ENCODE measurements at regions not wholly inside any gene's neighbourhood (a gene's known extent, or its start where the extent isn't known, plus 50 kb on each side); places are given as distances from the start of the nearest gene placed in this dataset.
"Not testable (repeated sequence)": the region's sequence is repeated elsewhere in the genome, so short reads cannot be mapped to it uniquely, and the experiment has no call there.

GRCh38 chr11:134739136-134739535 is 327.1 kb upstream of the B3GAT1 start:
- DNase-seq = no peak

DNA sequence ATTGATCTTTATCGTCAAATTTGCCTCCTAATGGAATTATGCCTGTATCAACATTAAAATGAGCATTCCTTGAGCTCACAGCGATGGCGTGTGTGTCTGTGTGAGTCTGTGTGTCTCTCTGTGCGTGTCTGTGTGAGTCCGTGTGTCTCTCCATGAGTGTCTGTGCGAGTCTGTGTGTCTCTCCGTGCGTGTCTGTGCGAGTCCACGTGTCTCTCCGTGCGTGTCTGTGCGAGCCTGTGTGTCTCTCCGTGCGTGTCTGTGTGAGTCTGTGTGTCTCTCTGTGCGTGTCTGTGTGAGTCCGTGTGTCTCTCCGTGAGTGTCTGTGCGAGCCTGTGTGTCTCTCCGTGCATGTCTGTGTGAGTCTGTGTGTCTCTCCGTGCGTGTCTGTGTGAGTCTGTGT is 326.5 kb upstream of the B3GAT1 start:
- no peak for DNase-seq

DNA sequence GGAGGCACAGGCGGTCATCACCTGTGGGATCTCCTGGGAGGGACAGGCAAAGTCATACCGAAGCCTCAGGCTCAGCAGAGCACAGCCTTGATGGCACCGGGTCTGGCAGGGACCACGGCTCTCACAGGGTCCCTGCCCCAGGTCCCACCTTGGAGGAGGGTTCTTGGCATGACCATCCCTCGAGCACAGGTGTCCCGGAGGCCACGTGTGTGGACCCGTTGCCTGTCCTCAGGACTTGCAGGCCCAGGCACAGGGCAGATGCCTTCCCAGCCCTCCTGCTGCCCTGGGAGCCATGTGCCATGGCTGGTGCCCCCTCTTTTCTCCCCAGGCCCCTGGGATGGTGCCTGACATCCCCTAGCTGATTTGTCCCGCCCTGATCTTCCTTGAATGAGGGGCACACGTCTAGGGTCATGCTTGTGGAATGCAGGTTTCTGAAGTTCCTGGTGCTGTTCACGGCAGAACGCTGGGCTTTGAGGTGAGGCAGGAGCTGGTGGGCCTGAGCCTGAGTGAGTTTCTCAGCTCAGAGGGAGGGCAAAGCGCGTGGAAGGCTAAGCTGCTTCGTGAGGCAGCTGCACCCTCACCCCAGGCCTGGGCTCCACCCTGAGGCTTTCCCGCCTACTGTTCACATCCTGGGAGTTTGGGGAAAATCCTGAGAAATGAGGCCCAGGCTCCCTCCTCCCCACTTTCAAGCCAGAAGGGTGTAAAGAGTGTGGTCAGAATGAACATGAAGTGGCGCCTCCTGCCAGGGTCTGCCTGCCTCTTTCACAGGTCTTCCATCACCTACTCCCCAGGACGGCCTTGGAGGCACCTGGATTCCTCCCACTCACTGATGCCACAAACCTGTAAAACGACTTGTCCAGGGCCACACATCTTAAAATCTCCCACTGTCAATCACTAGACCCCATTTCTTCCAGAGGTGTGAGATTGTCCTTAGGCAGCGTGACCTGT is 325.8 kb upstream of the B3GAT1 start:
- no peak for DNase-seq

GRCh38 chr11:134736251-134736947 is 324.4 kb upstream of the B3GAT1 start:
- no peak for DNase-seq

GRCh38 chr11:134734894-134735293 is 322.9 kb upstream of the B3GAT1 start:
- DNase-seq = no peak

DNA sequence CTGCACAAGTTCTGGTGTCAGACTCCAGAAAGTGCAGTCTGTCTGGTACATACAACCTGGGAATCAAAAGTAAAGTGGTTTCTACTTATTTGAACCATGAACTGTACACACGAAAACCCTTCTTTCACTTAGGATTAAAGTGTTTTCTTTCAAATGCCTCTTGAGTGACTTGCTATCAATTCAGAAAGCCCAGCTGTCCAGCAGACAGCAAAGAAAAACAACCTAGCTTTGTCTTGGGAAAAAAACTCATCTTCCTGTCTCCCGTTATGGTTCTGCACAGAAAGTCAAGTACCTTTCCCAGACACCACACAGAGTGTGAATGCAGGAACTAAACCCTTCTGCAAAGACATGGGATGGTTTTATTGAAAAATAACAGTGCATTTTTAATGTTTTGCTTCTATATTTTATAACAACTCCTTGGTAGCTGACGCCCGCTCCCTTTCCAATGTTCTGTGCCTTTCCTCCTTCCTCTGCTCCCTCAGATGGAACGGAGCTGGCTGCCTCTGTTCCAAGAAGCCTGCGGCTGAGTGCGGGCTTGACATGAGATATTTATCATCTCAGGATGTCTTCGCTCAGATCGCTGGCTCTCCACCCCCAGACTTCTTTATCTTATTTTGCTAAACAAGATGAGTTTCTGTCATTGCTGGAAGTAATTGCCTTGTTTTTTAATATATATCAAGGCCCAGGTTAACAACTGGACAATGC is 322.3 kb upstream of the B3GAT1 start:
- DNase-seq = no peak

- DNase-seq = no peak
These were observed 321.6 kb upstream of the B3GAT1 start for GRCh38 chr11:134733646-134734045.

DNA sequence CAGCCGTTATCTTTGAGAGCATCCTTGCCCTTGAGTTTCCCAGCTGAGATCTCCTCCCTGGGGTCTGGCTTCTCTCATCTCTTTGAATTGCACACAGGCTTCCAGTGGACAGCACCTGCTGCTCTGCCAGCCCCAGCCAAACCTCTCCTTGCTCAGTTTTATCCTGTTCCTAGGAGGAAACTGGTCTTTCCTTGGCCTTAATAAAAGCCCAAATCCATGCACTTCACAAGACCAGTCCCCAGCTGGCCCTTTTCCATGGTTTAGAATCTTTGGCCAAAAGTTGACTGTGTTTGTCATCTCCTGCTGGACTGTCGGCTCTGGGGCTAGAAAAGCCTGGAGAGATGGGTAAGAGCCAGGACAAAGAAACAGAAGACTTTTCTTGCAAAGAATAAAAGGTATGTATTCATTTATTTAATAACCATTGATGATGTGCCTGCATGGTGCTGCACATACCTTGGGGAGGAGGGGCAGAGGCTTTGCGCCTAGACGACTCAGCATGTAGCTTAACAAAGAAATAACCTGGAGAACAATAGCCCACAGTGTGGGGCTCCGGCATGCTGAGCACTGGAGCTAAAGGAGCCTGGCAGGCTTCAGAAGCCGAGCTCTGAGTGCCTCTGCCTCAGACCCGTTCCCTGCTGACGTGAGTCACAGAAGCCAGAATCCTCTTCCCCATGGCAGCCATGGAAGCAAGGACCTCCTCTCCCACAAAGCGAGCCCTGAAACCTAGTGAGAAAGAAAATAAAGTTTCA is 319.3 kb upstream of the B3GAT1 start:
- DNase-seq = no peak

GRCh38 chr11:134730561-134731212 is 318.6 kb upstream of the B3GAT1 start:
- DNase-seq = no peak

- DNase-seq = no peak
These were observed 318.1 kb upstream of the B3GAT1 start for GRCh38 chr11:134730101-134730500.

- DNase-seq = no peak
These were observed 316.1 kb upstream of the B3GAT1 start for GRCh38 chr11:134728186-134728585.

DNA sequence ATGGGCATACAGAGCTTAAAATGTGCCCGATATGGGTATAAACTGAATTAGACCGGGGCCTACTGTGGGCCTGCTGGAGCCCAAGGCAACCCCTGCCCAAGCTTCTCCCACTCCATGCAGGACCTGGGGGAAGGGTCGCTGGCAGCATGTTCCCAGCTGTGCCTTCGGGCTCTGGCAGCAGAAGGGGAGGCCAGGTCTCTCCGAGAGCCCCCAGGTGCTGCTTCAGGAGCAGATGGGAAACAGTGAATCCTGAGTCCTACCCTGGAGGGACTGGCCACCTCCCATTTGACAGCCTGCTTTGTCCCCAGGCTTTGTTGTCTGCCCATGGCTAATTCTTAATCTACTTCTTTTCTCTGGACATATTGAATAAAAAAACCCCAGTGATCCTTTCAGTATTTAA is 315.6 kb upstream of the B3GAT1 start:
- DNase-seq = no peak

GRCh38 chr11:134727204-134727603 is 315.2 kb upstream of the B3GAT1 start:
- DNase-seq = peak; percentile 12

DNA sequence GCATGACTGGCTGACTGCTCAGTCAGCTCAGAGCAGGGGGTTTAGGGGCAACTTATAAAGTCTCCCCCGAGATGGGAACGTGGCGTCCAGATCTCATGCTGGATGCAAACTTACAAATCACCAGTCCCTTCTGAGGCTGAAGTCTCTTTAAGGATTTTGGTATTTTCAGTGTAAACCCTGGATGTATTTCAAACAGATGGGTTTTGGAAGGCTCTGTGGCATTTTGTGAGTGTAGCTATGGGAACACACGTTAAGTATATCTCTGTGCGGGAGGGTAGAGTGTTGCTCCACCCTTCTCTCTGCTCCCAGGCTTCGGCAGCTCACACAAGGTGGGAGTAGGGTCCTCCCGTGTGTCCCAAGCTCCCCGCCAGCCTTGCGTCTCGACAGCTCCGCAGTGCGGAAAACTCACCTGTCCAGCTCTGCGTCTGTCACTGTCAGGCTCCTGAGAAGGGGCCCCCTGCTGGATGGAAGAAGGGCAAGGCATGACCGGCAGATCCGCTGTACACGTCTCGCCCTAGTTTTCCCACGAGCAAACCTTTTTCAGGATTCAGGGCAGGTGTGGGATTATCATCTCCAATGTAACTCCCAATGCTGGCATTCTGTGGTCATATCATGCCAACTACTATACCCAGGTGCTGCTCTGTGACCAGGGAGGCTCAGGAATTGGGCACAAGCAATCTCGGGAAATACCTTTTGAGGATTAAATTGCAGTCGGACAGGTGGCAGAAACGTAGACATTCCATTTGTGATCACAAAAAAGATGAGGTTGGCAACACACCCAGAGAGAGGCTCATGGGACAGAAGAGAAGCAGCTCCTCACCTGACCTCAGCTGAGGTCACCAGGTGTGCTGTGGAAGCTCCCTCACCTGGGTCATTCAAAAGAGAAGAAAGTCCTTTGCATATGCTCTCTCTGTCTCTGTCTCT is 313.9 kb upstream of the B3GAT1 start:
- DNase-seq = no peak

DNA sequence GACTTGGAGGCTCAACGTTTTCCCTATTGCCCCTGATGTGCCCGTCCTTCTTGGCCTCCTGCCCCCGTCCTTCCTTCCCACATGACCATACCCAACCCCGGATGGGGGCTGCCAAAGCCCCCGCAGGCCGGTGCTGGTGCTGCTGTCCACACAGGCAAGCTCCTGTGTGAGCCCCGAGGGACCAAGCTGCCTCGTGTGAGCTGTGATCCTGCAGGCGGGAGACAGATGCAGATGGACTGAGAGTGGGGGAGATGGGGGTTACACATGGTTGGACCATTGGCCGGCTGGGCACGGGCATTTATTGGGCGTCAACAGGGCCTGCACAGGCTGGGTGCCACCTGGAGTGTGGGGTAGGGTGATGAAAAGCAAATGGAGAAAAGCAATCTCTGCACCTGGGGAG is 313.2 kb upstream of the B3GAT1 start:
- DNase-seq = no peak

GRCh38 chr11:134724779-134725140 is 312.7 kb upstream of the B3GAT1 start:
- no peak for DNase-seq

- no peak for DNase-seq
These were observed 312.2 kb upstream of the B3GAT1 start for GRCh38 chr11:134724106-134724778.

DNA sequence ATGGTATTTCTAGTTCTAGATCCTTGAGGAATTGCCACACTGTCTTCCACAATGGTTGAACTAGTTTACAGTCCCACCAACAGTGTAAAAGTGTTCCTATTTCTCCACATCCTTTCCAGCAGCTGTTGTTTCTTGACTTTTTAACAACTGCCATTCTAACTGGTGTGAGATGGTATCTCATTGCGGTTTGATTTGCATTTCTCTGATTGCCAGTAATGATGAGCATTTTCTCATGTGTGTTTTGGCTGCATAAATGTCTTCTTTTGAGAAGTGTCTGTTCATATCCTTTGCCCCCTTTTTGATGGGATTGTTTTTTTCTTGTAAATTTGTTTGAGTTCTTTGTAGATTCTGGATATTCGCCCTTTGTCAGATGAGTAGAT is 308.6 kb upstream of the B3GAT1 start:
- not testable (repeated sequence) for DNase-seq

- DNase-seq = not testable (repeated sequence)
These were observed 308.1 kb upstream of the B3GAT1 start for GRCh38 chr11:134719940-134720690.

DNA sequence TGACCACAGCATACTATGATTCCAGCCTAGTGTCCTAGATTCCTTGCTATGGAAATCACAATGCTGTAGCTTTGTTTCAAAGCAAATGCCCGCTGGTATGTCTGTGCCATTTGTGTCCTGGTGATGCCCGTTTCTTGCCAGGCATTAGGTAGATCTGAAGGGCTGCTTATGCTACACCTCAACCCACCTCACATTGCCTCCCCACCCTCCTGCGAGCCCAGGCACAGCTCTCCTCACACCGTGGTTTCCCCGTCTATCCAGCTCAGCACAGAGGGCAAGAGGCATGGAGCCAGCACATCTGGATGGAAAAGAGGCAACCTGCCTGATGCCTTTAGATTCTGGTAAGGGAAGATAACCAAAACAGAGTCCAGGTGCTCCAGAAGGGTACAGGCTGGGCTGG is 307.4 kb upstream of the B3GAT1 start:
- no peak for DNase-seq

All from MV-4-11 (cell line).